HG03521 (cell line): ENCODE measurements at regions not wholly inside any gene's neighbourhood (a gene's known extent, or its start where the extent isn't known, plus 50 kb on each side); places are given as distances from the start of the nearest gene placed in this dataset.

Source experiments
- ATAC-seq: cut with Tn5 transposase; IDR thresholded peaks from one replicate; pipeline ENCODE4 v1.9.1; 2021; ENCODE audit warnings: mild to moderate bottlenecking, moderate library complexity; ENCODE audit not compliant: unreplicated experiment

GRCh38 chr18:60754413-60755009, 381.9 kb upstream of the MC4R start:
- no peak for ATAC-seq

GRCh38 chr18:60755134-60755533, 382.6 kb upstream of the MC4R start:
- ATAC-seq = no peak

GRCh38 chr18:60775978-60776377, 403.4 kb upstream of the MC4R start:
- ATAC-seq = no peak

GRCh38 chr18:60784161-60784560, 411.6 kb upstream of the MC4R start:
- ATAC-seq = no peak

- ATAC-seq = no peak
Measured at GRCh38 chr18:60794802-60795201, 422.2 kb upstream of the MC4R start.

- ATAC-seq = no peak
Measured at GRCh38 chr18:60804415-60804814, 431.8 kb upstream of the MC4R start.

GRCh38 chr18:60809937-60810336, 437.4 kb upstream of the MC4R start:
- ATAC-seq = no peak

- ATAC-seq = no peak
Measured at GRCh38 chr18:60812921-60813320, 440.3 kb upstream of the MC4R start.

- no peak for ATAC-seq
Measured at GRCh38 chr18:60826346-60826745, 453.8 kb upstream of the MC4R start.

GRCh38 chr18:60831971-60832370, 459.4 kb upstream of the MC4R start:
- ATAC-seq = no peak

GRCh38 chr18:60838677-60839076, 466.1 kb upstream of the MC4R start:
- ATAC-seq = no peak

GRCh38 chr18:60846396-60846795, 473.8 kb upstream of the MC4R start:
- ATAC-seq = no peak

- ATAC-seq = no peak
Measured at GRCh38 chr18:60847517-60847916, 474.9 kb upstream of the MC4R start.

- no peak for ATAC-seq
Measured at GRCh38 chr18:60861575-60861974, 471.7 kb upstream of the CDH20 start.

- ATAC-seq = no peak
Measured at GRCh38 chr18:60862988-60863387, 470.2 kb upstream of the CDH20 start.

GRCh38 chr18:60865801-60866200, 467.4 kb upstream of the CDH20 start:
- ATAC-seq = no peak

- no peak for ATAC-seq
Measured at GRCh38 chr18:60870261-60871153, 462.7 kb upstream of the CDH20 start.

GRCh38 chr18:60872434-60872833, 460.8 kb upstream of the CDH20 start:
- ATAC-seq = no peak

GRCh38 chr18:60873708-60874107, 459.5 kb upstream of the CDH20 start:
- no peak for ATAC-seq

GRCh38 chr18:60875957-60876507, 457.2 kb upstream of the CDH20 start:
- no peak for ATAC-seq

GRCh38 chr18:60880184-60880583, 453.0 kb upstream of the CDH20 start:
- no peak for ATAC-seq

GRCh38 chr18:60883587-60883986, 449.6 kb upstream of the CDH20 start:
- no peak for ATAC-seq
